ENCODE measurements at regions not wholly inside any gene's neighbourhood (a gene's known extent, or its start where the extent isn't known, plus 50 kb on each side); places are given as distances from the start of the nearest gene placed in this dataset.

DNA sequence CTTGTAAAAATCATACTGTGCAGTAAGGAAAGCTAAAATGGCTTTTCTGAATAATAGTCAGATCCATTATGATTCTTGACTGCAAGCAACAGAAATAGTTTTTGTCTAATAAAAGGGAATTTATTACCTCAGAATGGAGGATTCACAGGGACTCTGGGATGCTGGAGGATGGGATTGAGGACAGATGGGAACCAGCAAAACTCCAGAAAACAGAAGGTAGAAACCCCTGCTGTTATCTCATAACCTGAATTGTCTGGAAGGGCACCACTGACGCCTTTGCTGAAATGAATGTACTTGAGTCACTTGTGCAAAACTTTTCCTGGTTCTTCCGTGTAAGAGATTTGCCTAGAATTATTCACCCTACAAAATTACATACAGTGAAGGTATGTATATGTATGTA lies 58.6 kb upstream of the DMAC1 start:
- H3K9ac ChIP-seq (ENCODE audit: insufficient read depth in 1 of 2, low read length in 2 of 2) = no peak overlapping the region
- H3K9me3 ChIP-seq (ENCODE audit: control insufficient read depth in 4 of 4, insufficient read depth in 3 of 4, low read length in 3 of 4) = peaks cover 0 to 3% (median 0%) of the 10 kb centered on the region in 4 donors
- DNase-seq = no peak
- H3K27ac ChIP-seq (ENCODE audit: low read depth in 1 of 2, low read length in 1 of 2) = no peak overlapping the region
- H3K4me1 ChIP-seq (ENCODE audit: control insufficient read depth in 5 of 5, insufficient read depth in 5 of 5, low read length in 5 of 5) = peaks cover 0 to 17% (median 5%) of the 10 kb centered on the region in 5 donors
- WGBS, 2 donors = 83 to 87% methylated on average over 2 of the region's 2 CpGs
- no peaks in the 10 kb centered on the region for H3K27me3 ChIP-seq (ENCODE audit: control insufficient read depth in 3 of 3, insufficient read depth in 3 of 3, low read length in 2 of 3)
- TF ChIP-seq, protein P1, sequence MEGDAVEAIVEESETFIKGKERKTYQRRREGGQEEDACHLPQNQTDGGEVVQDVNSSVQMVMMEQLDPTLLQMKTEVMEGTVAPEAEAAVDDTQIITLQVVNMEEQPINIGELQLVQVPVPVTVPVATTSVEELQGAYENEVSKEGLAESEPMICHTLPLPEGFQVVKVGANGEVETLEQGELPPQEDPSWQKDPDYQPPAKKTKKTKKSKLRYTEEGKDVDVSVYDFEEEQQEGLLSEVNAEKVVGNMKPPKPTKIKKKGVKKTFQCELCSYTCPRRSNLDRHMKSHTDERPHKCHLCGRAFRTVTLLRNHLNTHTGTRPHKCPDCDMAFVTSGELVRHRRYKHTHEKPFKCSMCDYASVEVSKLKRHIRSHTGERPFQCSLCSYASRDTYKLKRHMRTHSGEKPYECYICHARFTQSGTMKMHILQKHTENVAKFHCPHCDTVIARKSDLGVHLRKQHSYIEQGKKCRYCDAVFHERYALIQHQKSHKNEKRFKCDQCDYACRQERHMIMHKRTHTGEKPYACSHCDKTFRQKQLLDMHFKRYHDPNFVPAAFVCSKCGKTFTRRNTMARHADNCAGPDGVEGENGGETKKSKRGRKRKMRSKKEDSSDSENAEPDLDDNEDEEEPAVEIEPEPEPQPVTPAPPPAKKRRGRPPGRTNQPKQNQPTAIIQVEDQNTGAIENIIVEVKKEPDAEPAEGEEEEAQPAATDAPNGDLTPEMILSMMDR (IDR thresholded peaks at IDR 0.05; ENCODE audit: control extremely low read depth, extremely low read depth) = no peak
- no peak overlapping the region for H3K4me3 ChIP-seq
- no peak for ATAC-seq (ENCODE audit: insufficient read depth, low FRiP score)
- no peaks in the 10 kb centered on the region for H3K36me3 ChIP-seq (ENCODE audit: control insufficient read depth in 4 of 4, insufficient read depth in 4 of 4, low read length in 4 of 4)

DNA sequence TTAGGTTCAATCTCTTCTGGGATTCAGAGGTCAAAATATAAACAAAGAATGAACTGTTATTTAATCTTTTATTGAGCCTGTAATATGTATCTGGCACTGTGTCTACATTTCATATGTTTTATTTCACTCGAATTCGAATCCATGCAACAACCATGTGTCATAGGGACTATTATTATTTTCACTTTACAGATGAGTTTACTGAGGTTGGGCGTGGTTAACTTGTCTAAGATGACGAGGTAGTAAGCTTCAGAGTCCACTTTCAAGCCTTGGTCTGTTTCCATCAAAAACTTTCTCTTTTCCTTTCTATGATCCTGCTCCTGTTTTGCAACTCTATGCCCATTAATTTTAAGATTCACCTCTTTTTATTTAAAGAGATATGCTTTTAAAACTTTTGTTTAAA lies 55.2 kb upstream of the DMAC1 start:
- Histone ChIP-seq H3K27me3 (ENCODE audit: control insufficient read depth in 3 of 3, insufficient read depth in 3 of 3, low read length in 2 of 3) (no peaks in the 10 kb centered on the region), H3K27ac (ENCODE audit: low read depth in 1 of 2, low read length in 1 of 2) (no peak overlapping the region), H3K9ac (ENCODE audit: insufficient read depth in 1 of 2, low read length in 2 of 2) (no peak overlapping the region), H3K9me3 (ENCODE audit: control insufficient read depth in 4 of 4, insufficient read depth in 3 of 4, low read length in 3 of 4) (no peaks in the 10 kb centered on the region), H3K4me3 (no peak overlapping the region), H3K36me3 (ENCODE audit: control insufficient read depth in 4 of 4, insufficient read depth in 4 of 4, low read length in 4 of 4) (no peaks in the 10 kb centered on the region), H3K4me1 (ENCODE audit: control insufficient read depth in 5 of 5, insufficient read depth in 5 of 5, low read length in 5 of 5) (peaks cover 0 to 4% (median 0%) of the 10 kb centered on the region in 5 donors)
- TF ChIP-seq, protein P1 (IDR thresholded peaks at IDR 0.05; ENCODE audit: control extremely low read depth, extremely low read depth) = no peak
- ATAC-seq (ENCODE audit: insufficient read depth, low FRiP score) (no peak), DNase-seq (no peak)
- 86 to 90% methylated on average over 4 of the region's 4 CpGs for WGBS, 2 donors

Data from lung (tissue), 11 donors.